Islet precursor cell (in vitro differentiated cells): ENCODE measurements at regions not wholly inside any gene's neighbourhood (a gene's known extent, or its start where the extent isn't known, plus 50 kb on each side); places are given as distances from the start of the nearest gene placed in this dataset.
"Not testable (repeated sequence)": the region's sequence is repeated elsewhere in the genome, so short reads cannot be mapped to it uniquely, and the experiment has no call there.

ENCODE experiments used
- DNase-seq: peaks from one replicate; pipeline ENCODE4 v3.0.0-alpha.2; 2018

DNA sequence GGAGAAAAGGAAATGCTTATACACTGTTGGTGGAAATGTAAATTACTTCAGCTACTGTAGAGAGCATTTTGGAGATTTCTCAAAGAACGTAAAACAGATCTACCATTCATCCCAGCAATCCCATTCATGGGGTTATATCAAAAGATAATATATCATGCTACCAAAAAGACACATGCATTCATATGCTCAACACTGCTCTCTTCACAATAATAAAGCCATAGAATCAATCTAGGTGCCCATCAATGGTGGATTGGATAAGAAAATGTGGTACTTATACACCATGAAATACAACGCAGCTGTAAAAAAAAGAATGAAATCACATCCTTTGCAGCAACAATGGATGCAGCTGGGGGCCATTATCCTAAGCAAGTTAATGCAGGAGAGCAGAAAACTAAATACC, 1487.7 kb upstream of the SEL1L start:
- DNase-seq = no peak

DNA sequence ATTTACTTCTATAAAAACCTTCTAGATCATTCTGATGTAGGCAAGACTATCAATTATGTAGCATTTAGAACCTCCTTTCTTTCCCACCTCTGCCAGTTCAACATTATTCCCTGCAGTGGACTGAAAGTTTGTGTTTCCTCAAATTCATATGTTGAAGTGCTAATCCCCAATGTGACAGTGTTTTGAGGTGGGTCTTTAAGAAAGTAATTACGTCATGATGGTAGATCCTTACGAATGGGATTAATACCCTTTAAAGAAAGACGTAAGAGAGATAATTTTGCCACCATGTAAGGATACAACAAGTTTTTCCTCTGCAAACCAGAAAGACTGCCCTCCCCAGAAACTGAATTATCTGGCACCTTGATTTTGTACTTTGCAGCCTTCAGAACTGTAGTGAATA, 1489.7 kb upstream of the SEL1L start:
- DNase-seq = no peak

DNA sequence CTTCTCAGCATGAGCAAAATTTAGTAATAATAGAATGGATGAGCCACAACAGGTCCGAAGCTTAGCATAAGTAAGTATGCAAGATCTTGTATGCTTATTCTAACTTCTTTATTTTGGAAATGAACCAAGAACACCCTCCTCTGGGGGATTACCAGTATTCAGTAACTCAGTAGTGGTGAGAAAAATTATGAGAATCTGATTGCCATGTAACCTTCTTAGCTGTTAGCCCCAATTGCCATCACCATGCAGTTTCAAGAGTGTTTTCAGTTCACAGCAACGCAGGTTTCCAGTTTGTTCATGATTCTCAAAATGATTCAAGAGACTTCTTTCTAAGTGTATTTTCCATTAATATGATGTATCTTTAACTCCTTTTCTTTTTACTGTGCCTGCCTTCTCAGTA, 1507.6 kb upstream of the SEL1L start:
- DNase-seq = no peak

DNA sequence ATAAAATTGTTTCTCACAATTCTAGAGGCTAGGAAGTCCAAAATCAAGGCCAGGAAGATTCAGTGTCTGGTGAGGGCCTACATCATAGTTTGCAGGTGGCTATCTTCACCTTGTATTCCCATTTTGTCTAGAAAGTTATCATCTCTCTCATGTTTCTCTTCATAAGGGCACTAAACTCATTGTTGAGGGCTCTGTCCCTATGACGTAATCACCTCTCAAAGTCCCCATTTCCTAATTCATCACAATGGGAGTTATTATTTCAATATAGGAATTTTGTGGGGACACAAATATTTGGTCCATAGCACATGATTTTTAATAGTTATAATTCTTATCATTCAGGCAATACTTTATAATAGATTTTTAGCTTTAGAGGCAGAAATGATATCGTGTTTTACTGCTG, 1509.2 kb upstream of the SEL1L start:
- no peak for DNase-seq

DNA sequence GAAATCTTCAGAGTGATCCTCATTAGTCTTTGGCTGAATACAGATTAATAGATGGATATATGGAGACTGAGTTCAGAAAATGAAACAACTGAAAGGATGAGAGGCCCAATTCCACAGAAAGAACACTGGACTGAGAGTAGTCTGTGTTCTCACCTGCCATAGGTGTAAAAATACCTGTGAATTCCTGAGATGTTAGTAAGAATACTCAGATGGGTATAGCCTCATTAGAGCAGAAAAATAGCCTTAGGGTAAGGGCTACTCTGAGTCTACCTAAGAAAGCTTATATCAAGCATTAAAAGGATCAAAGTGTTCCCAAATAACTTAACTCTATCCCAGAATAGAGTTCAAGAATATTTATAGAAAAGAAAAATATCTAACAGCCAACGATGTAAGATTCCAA, 1510.3 kb upstream of the SEL1L start:
- no peak for DNase-seq

DNA sequence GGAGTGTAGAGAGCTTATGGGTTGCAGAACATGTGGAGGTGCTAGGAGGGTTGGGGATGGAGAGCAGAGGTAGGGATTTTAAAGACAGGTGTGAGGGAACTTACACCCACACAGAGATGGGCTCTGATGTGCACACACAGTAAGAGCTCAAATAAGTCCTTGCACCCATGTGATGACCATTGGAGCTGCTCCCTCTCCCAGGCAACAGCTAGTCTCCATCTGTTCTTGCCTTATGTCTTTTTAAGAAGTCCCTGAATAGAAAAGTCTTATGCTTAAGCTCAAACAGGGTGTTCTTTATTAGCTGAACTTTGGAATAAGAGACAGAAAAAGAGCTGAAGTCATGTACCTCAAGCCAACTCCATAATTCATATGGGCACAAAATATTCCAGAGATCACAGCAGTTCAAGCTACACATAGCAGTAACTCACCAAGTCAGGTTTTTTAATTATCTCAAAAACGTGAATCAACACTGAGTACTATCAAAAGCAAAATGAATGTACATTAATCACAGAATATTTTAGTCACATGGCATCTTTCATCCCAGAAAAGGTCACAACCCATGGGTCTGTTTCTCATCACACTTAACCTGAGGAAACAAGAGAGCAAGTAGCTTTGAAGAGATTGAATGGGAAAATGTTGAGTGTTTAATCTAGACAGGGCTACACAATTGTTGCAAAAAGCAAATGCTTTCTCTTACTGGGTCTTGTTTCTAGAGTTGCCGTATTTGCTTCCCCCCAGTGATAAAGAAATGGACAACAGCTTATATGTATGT, 1513.6 kb upstream of the SEL1L start:
- no peak for DNase-seq

DNA sequence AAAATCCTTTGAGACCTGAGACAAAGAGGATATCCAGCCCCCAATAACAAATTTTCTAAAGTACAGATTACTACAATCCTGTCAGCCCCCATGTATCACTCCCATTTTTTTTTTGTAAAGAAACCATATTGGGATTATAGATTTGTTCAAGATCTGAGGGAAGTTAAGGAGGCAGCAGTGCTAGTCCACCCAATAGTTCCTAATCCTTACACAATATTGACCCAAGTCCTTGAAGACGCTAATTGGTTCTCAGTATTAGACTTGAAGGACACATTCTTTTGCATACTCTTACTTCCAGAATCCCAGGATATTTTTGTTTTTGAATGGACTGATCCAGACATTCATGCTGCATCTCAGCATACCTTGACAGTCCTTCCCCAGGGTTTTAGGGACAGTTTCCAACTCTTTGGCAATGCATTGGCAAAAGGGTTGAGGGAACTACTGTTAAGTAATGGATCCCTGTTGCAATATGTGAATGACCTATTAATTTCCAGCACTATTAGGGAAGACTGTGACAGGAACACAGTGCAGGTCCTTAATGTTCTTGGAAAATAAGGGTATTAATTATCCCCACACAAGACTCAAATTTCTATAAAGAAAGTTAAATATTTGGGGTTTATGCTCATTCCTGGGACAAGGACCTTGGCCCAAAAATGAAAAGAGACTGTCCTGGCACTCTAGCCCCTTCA, 1519.5 kb upstream of the SEL1L start:
- DNase-seq = no peak

DNA sequence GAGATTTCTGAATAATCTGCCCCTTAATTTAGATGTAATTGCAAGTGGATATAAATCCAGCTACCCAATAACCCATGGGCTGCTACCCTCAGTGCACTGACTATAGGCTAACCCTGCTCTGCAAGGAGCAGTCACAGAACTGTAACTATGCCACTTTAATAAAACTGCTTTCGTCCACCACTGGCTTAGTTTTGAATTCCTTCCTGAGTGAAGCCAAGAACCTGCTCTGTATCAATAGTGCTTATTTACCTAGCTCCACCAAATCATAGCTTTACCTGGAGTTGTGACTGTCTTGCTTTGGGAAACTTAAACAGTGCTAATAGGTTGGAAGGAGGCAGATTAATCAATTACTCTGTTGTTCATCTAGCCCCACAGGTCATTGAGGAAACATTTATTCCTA, 1524.4 kb upstream of the SEL1L start:
- no peak for DNase-seq

DNA sequence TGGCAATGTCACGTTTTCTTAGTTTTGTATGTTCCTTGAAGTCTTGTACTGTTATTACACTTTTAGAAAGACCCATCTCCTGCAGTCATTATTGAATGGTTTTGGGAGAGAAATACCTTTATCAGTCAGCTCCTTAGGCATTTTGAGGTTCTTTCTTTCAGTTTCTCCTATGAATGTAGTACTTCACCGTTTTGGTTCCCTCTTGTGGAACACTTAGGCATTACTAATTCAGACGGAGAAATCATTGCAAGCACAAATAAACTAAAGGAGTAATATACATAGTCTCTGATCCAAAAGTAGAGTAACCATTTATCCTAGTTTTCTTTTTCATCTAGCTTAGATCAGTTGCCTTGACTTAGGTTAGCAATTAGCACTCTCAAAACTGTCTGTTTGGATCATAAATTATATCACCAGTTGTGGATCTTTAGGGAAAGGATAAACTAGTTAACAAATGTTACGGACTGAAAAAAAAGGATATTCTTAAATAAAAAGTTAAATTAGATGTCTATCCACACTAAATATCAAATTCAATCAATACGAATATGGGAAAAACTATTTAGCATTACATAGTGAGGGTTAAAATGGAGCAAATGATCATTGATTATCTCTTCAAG, 1538.3 kb upstream of the SEL1L start:
- no peak for DNase-seq

DNA sequence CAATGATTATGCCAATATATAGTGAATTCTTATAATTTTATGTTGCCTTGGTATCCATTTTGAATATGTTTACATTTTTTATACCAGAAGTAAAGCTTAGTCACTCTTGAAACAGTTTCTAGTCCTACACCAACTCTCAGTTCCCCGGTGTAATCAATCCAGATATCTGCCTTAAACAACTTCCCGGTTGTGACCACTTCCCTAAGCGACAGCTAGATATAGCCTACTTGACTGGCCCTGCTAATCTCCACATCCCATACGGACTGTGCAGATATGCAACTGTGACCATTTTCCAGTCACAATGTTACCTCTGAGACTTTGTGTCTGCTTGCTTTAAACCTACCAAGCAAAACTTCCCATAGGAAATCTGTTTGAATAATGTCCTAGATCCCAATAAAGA, 1551.5 kb upstream of the SEL1L start:
- no peak for DNase-seq

DNA sequence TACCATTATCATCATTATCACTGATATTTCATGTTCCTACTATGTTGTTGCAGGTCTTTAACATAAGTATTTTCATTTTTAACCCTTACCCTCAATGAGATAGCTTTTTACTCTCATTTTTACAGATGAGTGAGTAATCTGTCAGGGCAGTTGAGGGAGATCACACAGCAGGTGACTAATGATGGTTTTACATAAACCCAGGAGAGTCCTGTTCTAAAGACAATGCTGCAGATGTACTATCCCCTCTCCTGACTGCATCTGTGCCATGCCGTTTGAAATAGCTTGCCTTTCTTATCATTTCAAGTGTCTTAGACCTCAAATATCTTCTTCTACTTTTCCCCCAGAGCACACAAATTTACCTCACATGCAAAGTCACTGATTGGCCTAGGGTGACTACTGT, 1552.1 kb upstream of the SEL1L start:
- DNase-seq = no peak

DNA sequence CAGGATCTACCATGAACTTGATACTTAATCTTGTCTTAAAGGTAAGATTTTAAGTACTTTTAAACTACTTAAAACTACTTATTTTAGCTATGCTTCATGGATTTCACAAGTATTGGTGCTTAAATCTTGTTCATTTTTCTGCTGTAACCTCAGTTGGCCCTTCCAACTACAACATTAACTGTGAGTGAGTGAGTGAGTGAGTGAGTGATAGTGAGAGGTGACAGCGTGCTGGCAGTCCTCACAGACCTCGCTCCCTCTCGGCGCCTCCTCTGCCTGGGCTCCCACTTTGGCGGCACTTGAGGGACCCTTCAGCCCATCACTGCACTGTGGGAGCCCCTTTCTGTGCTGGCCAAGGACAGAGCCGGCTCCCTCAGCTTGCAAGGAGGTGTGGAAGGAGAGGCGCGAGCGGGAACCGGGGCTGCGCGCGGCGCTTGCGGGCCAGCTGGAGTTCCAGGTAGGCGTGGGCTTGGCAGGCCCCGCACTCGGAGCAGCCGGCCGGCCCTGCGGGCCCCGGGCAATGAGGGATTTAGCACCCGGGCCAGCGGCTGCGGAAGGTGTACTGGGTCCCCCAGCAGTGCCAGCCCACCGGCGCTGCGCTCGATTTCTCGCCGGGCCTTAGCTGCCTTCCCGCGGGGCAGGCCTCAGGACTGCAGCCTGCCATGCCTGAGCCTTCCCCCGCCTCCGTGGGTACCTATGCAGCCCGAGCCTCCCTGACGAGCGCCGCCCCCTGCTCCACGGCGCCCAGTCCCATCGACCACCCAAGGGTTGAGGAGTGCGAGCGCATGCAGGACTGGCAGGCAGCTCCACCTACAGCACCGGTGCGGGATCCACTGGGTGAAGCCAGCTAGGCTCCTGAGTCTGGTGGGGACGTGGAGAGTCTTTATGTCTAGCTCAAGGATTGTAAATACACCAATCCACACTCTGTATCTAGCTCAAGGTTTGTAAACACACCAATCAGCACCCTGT, 1558.6 kb upstream of the SEL1L start:
- not testable (repeated sequence) for DNase-seq

DNA sequence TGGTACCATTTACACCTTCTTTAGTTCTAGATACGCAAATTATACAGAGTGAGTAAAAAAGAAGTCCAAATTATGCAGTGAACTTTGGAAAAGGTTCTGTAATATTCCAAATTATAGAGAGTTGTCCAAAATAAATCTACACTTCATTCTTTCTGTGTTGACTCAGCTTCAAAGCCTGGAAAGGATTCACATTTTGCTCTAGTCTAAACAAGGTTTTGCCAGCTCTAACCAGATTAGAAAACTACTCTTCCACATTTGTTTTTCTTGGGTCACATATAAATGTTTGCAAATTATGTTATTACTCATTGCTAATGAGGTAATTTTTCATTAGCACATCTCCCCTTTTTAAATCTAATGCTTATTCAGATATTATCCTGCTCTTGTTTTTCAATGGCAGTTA, 1562.4 kb upstream of the SEL1L start:
- DNase-seq = no peak

DNA sequence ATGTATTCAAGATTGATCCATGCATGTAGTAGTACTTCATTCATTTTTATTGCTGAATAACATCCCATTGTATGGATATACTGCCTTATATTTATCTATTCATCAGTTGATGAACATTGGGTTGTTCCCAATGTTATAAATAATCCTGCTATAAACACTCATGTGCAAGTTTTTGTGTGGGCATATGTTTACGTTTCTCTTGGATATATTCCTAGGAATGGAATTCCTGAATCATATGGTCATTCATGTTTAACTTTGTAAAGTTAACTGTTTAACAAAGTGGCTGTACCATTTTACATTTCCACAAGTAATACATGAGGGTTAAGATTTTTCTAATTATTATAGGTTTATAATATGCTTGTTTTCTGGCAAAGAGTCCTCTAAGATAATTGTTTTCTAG, 1568.2 kb upstream of the SEL1L start:
- no peak for DNase-seq

DNA sequence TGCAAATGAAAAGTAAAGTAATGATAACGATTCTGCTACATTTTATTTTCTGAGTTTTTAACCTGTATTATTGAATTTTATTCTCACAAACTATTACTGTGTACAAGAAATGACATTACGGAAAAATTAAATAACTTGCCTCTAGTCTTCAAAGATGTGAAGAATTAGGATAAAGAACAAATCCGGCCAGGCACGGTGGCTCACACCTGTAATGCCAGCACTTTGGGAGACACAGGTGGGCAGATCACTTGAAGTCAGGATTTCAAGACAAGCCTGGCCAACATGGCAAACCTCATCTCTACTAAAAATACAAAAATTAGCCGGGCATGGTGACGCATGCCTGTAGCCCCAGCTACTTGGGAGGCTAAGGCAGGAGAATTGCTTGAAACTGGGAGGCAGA, 1584.4 kb upstream of the SEL1L start:
- DNase-seq = no peak

DNA sequence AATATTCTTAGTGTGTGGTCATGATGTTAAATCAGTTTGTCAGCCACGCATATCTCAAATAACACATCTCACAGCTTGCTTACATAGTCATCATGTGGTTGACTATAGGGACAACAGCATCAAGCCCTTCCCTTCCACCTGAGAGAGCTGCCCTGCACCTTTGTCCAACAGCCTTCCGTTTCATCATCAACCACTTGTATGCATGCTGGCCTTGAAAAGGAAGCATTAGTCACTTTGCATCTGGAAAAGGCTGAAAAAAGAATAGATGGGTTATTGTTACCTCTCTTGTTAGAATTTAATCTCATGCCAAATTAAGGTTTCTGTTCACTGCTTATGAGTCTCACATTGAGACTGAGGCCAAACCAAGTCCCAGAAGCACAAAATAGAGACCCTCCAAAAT, 1586.5 kb upstream of the SEL1L start:
- no peak for DNase-seq

DNA sequence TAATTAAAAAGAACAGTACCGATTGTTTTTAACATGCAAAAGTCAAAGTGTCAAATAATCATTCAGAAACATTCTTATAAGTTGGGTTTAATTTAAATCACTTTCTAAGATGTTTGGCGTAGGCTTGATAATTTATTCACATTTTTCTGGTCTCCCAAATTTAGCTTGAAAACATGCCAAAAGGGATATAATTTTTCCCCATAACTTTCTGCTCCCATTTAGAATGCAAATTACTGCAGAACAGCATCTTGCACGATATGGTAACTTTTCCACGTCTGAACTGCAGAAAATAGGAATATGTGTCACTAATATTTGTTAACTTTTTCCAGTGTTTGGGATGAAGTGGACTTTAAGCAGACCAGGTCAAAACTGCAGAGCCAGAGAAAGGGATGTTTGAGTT, 1592.4 kb upstream of the SEL1L start:
- no peak for DNase-seq

DNA sequence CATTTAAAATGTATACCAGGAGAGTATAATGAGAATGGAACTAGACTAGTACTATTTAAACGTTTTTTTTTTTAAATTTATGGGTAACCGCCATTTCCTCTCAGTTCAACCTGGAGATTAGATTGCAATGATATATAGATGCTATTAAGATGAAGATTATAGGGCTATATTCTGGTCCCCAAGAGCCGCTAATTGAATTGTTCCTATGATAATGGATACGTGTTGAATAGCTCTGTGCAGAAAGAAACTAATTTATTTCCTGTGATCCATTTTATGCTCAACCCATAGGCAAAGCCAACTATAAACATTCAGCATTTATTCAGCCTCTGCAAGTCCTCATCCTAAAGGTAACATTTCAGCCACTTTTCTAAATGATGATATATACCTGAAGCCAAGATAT, 1595.1 kb upstream of the SEL1L start:
- DNase-seq = no peak

DNA sequence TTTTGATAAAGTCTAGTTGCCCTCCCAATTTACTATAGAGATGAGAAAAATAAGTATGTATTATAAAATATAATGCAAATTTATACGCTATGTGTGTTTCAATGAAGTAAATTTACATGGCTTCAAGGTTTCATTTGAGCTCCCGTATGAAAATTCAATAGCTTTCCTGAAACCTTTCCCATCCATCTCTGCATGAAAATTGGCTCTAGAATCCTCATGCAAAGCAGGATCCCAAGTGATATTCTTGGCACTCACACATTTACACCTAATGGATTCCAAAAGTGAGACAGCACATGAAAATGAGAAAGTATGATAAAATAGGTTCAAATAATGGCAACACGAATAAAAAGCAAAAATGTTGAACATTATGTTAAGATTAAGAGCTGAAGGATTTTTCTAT, 1595.8 kb upstream of the SEL1L start:
- DNase-seq = no peak

DNA sequence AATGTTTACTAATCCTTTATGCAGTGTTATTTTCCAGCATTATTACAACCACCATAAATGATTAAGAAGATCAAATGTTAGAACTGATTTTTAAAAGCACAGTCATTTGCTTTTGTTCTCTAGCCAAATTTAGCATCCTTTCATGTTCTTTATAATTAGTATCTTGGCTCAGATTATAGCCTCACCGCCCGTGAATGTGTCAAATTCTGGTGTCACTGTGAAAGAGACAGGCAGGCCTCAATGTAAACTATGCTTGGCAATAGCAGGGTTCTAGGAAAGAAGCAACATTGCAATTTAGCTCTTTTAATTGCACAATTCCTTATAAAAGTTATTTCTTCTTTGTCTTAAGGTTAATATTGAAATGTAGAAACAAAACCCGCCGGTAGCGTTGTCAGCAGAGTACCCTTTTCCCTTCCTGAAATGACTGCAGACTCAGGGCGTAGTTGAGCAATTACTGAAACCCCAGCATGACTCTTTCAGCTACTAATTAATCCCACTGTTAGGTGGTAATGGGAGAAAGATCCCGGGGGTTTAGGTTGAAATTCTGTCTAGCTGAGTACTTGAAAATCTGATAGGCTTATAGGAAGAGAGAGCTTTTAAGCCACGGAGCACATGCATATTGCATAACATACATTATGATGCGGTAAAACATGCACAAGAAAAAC, 1600.5 kb upstream of the SEL1L start:
- DNase-seq = no peak

DNA sequence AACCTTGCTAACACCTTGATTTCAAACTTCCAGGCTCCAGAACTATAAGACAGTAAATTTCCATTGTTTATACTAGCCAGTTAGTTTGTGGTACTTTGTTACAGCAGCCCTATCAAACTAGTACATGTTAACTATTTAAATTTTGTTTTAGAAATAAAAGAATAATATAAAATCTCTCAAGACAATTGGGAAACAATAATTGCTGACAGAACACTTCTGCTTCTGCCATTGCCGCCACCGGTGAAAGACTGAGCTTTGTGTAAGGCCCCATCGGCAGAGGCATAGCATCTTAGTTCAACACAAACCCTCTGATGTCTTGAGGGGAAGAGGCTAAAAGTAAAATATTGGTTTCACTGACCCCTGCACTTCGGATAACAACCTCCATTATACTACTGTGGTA, 1607.1 kb upstream of the SEL1L start:
- DNase-seq = no peak

DNA sequence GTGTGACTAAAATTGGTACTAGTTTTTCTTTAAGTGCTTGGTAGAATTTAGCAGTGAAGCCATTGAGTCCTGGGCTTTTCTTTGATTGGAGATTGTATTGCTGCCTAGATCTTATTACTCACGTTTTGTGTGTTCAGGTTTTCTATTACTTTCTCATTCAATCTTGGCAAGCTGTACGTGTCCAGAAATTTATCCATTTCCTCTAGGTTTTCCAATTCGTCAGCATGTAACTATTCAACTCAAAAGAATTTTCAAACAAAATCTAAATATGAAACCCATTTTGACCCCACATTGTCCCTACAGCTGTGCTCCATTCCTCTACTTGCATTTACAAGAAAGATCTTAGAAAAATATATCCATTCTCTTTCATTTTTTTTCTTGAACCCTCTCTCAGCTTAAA, 1613.4 kb upstream of the SEL1L start:
- no peak for DNase-seq

DNA sequence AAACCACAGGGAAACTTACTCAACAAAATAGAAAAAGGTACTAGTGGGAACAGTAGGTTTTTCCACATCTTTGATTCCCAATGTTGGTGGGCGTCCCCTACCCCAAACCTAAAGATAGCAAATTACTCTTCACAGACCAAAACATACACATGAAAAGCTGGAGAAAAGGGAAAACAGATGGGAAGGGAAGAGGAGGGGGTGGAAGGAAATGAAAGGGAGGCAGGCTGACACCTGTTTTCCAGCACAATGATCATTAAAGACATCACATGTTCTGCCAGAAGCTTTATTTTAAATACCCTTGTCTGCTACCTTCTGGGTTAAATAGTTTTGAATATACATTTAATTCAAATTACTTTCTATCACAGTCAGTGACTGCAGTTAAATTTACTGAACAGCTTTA, 1617.9 kb upstream of the SEL1L start:
- no peak for DNase-seq
